A549 (cell line): ENCODE measurements at regions not wholly inside any gene's neighbourhood (a gene's known extent, or its start where the extent isn't known, plus 50 kb on each side); places are given as distances from the start of the nearest gene placed in this dataset.
A peak's percentile ranks its signal among the peaks of the same experiment; 100 is the strongest.

Source experiments
- ATAC-seq, 2 experiments: fragments of 200-7000 bp in 1 of 2; fragments of >200 bp in 1 of 2; cut with Nextera tagmentation in 1 of 2; cut with Tn5 transposase in 1 of 2; 3 replicates each; pipeline versions ENCODE4 v1.8.0 to v1.9.1; 2018 to 2020; ENCODE audit warnings: mild to moderate bottlenecking in 1 of 2, moderate library complexity in 1 of 2
- CTCF ChIA-PET: fragments of 300-600 bp; sonication (Branson Sonifier 250); formaldehyde crosslinking; extraction: SDS; loops from one replicate; lab custom pipeline; 2021; ENCODE audit warnings: antibody characterized with exemption, inconsistent platforms; lab: Yijun Ruan, JAX
- POLR2A ChIA-PET: fragments of 350-600 bp; formaldehyde crosslinking; extraction: SDS; loops from one replicate; lab custom pipeline; 2021; ENCODE audit warnings: antibody characterized with exemption, inconsistent platforms; lab: Yijun Ruan, JAX
- DNase-seq, 2 experiments: peaks; one replicate each; pipeline versions ENCODE4 v3.0.0 to v3.0.0-alpha.2; 2011 to 2016; ENCODE audit warnings: low read depth in 1 of 2, low spot score in 1 of 2
- FAIRE-seq: peaks from 2 replicates; lab custom pipeline; 2011; peaks lifted over from hg19 to GRCh38; lab: Jason Lieb, UNC
- H3K27ac ChIP-seq, 2 experiments: fragments of >200 bp; sonication (Bioruptor Twin); formaldehyde crosslinking; 3 replicates each; pipeline ENCODE4 v1.5.1; 2016 to 2017
- H3K4me1 ChIP-seq: fragments of >200 bp; sonication (Bioruptor Twin); formaldehyde crosslinking; 3 replicates; pipeline ENCODE4 v1.6.1; 2016
- H3K4me2 ChIP-seq: fragments of >200 bp; sonication (Bioruptor Twin); formaldehyde crosslinking; 3 replicates; pipeline ENCODE4 v1.6.1; 2016
- H3K4me3 ChIP-seq: fragments of >200 bp; sonication (Bioruptor Twin); formaldehyde crosslinking; 3 replicates; pipeline ENCODE4 v1.5.1; 2016
- H3K9me3 ChIP-seq: fragments of >200 bp; sonication (Bioruptor Twin); formaldehyde crosslinking; 3 replicates; pipeline ENCODE4 v1.6.1; 2016
- ATOH8 ChIP-seq: fragments of 250-450 bp; sonication (Bioruptor Pico); IDR thresholded peaks from 2 replicates; pipeline ENCODE4 v1.5.0; 2020; ENCODE audit warnings: low read depth, mild to moderate bottlenecking, moderate library complexity
- CBX2 ChIP-seq: fragments of 200-600 bp; sonication (generic); IDR thresholded peaks from 2 replicates; pipeline ENCODE4 v1.6.1; 2016; ENCODE audit warnings: low read depth, mild to moderate bottlenecking, borderline replicate concordance
- CHD2 ChIP-seq: fragments of 150-350 bp; IDR thresholded peaks from 2 replicates; pipeline ENCODE4 v1.6.1; 2014; ENCODE audit warnings: low read length; ENCODE audit not compliant: partially characterized antibody
- EHF ChIP-seq: fragments of 250-450 bp; sonication (Bioruptor Pico); IDR thresholded peaks from 2 replicates; pipeline ENCODE4 v1.5.0; 2020; ENCODE audit warnings: mild to moderate bottlenecking
- FOSB ChIP-seq: fragments of 250-450 bp; sonication (Bioruptor Pico); IDR thresholded peaks from 2 replicates; pipeline ENCODE4 v1.5.0; 2020; ENCODE audit warnings: mild to moderate bottlenecking, moderate library complexity
- HEYL ChIP-seq: fragments of 250-450 bp; sonication (Bioruptor Pico); IDR thresholded peaks from 2 replicates; pipeline ENCODE4 v1.8.0; 2021; ENCODE audit warnings: mild to moderate bottlenecking, moderate library complexity
- HOXA7 ChIP-seq: fragments of 250-450 bp; sonication (Bioruptor Pico); IDR thresholded peaks from 2 replicates; pipeline ENCODE4 v1.5.0; 2020; ENCODE audit warnings: mild to moderate bottlenecking, moderate library complexity
- HOXB13 ChIP-seq: fragments of 250-450 bp; sonication (Bioruptor Pico); IDR thresholded peaks from 2 replicates; pipeline ENCODE4 v1.5.0; 2020; ENCODE audit warnings: low read depth, mild to moderate bottlenecking, moderate library complexity
- HOXB5 ChIP-seq: fragments of 250-450 bp; sonication (Bioruptor Pico); IDR thresholded peaks from 2 replicates; pipeline ENCODE4 v1.5.0; 2020; ENCODE audit warnings: mild to moderate bottlenecking, moderate library complexity
- JUN ChIP-seq, 2 experiments: fragments of >200 bp; sonication (Bioruptor Twin); formaldehyde crosslinking; IDR thresholded peaks; 2 replicates in 1 of 2; 3 replicates in 1 of 2; pipeline ENCODE4 v1.6.1; 2016 to 2017
- MAZ ChIP-seq: fragments of 150-350 bp; IDR thresholded peaks from 2 replicates; pipeline ENCODE4 v1.6.1; 2014; ENCODE audit warnings: antibody characterized with exemption, low read depth, low read length, borderline replicate concordance
- MYC ChIP-seq: IDR thresholded peaks from 2 replicates; pipeline ENCODE4 v1.6.1; 2012; ENCODE audit warnings: mild to moderate bottlenecking, inconsistent platforms, low read length, improper control_type of control experiment, borderline replicate concordance
- NPAS2 ChIP-seq: fragments of 250-450 bp; sonication (Bioruptor Pico); IDR thresholded peaks from 2 replicates; pipeline ENCODE4 v1.8.0; 2022; ENCODE audit warnings: mild to moderate bottlenecking, moderate library complexity, borderline replicate concordance
- NR3C1 ChIP-seq: fragments of >200 bp; sonication (Bioruptor Twin); formaldehyde crosslinking; IDR thresholded peaks from 3 replicates; pipeline ENCODE4 v1.6.1; 2017
- PBX3 ChIP-seq: IDR thresholded peaks from 2 replicates; pipeline ENCODE4 v1.6.1; 2012
- RAD21 ChIP-seq, 2 experiments: fragments of >200 bp in 1 of 2; sonication (Bioruptor Twin) in 1 of 2; formaldehyde crosslinking in 1 of 2; IDR thresholded peaks in 1 of 2; conservative IDR thresholded peaks in 1 of 2; 2 replicates in 1 of 2; 3 replicates in 1 of 2; pipeline ENCODE4 v1.6.1; 2012 to 2018; ENCODE audit warnings: inconsistent platforms in 1 of 2
- RNF2 ChIP-seq: fragments of 200-600 bp; sonication (generic); IDR thresholded peaks from 2 replicates; pipeline ENCODE4 v1.6.1; 2016; ENCODE audit warnings: low read depth, mild to moderate bottlenecking, antibody characterized with exemption, moderate library complexity, borderline replicate concordance
- SMC3 ChIP-seq: fragments of >200 bp; sonication (Bioruptor Twin); formaldehyde crosslinking; IDR thresholded peaks from 3 replicates; pipeline ENCODE4 v1.6.1; 2018; ENCODE audit warnings: inconsistent platforms
- ZC3H11A ChIP-seq: fragments of 450-650 bp; IDR thresholded peaks from 2 replicates; pipeline ENCODE4 v1.6.1; 2014; ENCODE audit warnings: antibody characterized with exemption, mild to moderate bottlenecking
- WGBS: methylation state at CpG from one replicate; pipeline ENCODE4 v1.1.6; 2017; ENCODE audit errors: missing lambda C conversion rate; 5-methylcytosine and 5-hydroxymethylcytosine counted together
- TF ChIP-seq, protein P1 (sequence below): IDR thresholded peaks from 2 replicates; pipeline ENCODE4 v1.6.1; 2012
- TF ChIP-seq, protein P2 (sequence below): fragments of >200 bp; sonication (Bioruptor Twin); formaldehyde crosslinking; IDR thresholded peaks from 3 replicates; pipeline ENCODE4 v1.6.1; 2016

- Histone ChIP-seq H3K4me2 (no peak overlapping the region), H3K4me1 (no peaks in the 10 kb centered on the region), H3K27ac (no peak overlapping the region), H3K9me3 (no peaks in the 10 kb centered on the region), H3K4me3 (no peak overlapping the region)
- 59% methylated on average over 5 of the region's 5 CpGs for WGBS
- no peak for TF ChIP-seq ATOH8 (CRISPR knock-in tag)
- ChIA-PET POLR2A (no interaction called here), CTCF (interaction anchor here (1.9 kb wide), 1 partner anchor 9 kb away, joined by 7 read pairs; no protein-coding TSS in a partner anchor)
- FAIRE-seq: no peak
- DNase-seq: no peak
- no peak for ATAC-seq
Measured at GRCh38 chr7:46694058-46694457, 773.0 kb upstream of the IGFBP3 start.

- Histone ChIP-seq H3K27ac (no peak overlapping the region), H3K4me1 (no peaks in the 10 kb centered on the region), H3K9me3 (no peaks in the 10 kb centered on the region), H3K4me2 (no peak overlapping the region), H3K4me3 (no peak overlapping the region)
- no peak for DNase-seq
- CTCF ChIA-PET: no interaction called here
- TF ChIP-seq EHF (CRISPR knock-in tag) (no peak), CBX2 (no peak), JUN (IDR thresholded peaks at IDR 0.05) (no peak), HOXA7 (CRISPR knock-in tag) (no peak), HOXB5 (CRISPR knock-in tag) (no peak), RNF2 (no peak), MYC (no peak), NPAS2 (CRISPR knock-in tag) (no peak), ZC3H11A (no peak), CHD2 (no peak), PBX3 (no peak), FOSB (CRISPR knock-in tag) (no peak), MAZ (no peak), HEYL (CRISPR knock-in tag) (no peak), SMC3 (no peak), HOXB13 (no peak), NR3C1 (no peak)
- TF ChIP-seq, protein P1, sequence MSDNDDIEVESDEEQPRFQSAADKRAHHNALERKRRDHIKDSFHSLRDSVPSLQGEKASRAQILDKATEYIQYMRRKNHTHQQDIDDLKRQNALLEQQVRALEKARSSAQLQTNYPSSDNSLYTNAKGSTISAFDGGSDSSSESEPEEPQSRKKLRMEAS: no peak
- TF ChIP-seq, protein P2, sequence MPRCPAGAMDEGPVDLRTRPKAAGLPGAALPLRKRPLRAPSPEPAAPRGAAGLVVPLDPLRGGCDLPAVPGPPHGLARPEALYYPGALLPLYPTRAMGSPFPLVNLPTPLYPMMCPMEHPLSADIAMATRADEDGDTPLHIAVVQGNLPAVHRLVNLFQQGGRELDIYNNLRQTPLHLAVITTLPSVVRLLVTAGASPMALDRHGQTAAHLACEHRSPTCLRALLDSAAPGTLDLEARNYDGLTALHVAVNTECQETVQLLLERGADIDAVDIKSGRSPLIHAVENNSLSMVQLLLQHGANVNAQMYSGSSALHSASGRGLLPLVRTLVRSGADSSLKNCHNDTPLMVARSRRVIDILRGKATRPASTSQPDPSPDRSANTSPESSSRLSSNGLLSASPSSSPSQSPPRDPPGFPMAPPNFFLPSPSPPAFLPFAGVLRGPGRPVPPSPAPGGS: no peak
- POLR2A ChIA-PET: no interaction called here
- no peak for ATAC-seq
- 42% methylated on average over 1 of the region's 1 CpG for WGBS
- FAIRE-seq: no peak
Measured at GRCh38 chr7:46687203-46687602, 766.1 kb upstream of the IGFBP3 start.

GRCh38 chr7:46685051-46685450, 764.0 kb upstream of the IGFBP3 start:
- DNase-seq (peak in 1 of 2 experiments; percentile 15), ATAC-seq (no peak), FAIRE-seq (no peak)
- TF ChIP-seq PBX3: no peak
- peak; percentile 29 to 51; a peak in 2 of 5 replicates for TF ChIP-seq RAD21 (conservative IDR thresholded peaks at IDR 0.05 in 1 of 2, IDR thresholded peaks at IDR 0.05 in 1 of 2)
- H3K4me3 ChIP-seq: no peak overlapping the region
- CTCF ChIA-PET: interaction anchor here (0.8 to 2.1 kb wide), 4 partner anchors 10 to 529 kb away, joined by 3 to 7 read pairs (median 5); no protein-coding TSS in a partner anchor
- H3K9me3 ChIP-seq: no peaks in the 10 kb centered on the region
- H3K4me1 ChIP-seq: no peaks in the 10 kb centered on the region
- WGBS: 45% methylated on average over 2 of the region's 2 CpGs
- POLR2A ChIA-PET: no interaction called here
- no peak overlapping the region for H3K4me2 ChIP-seq
- H3K27ac ChIP-seq: no peak overlapping the region
